Suppressor macrophage treated with lipopolysaccharide for 1 hour (primary cell): ENCODE measurements at regions not wholly inside any gene's neighbourhood (a gene's known extent, or its start where the extent isn't known, plus 50 kb on each side); places are given as distances from the start of the nearest gene placed in this dataset.
A peak's percentile ranks its signal among the peaks of the same experiment; 100 is the strongest.

Experiments
- DNase-seq, 3 donors: peaks; one replicate each; pipeline ENCODE4 v3.0.0-alpha.2; 2020 to 2022

DNA sequence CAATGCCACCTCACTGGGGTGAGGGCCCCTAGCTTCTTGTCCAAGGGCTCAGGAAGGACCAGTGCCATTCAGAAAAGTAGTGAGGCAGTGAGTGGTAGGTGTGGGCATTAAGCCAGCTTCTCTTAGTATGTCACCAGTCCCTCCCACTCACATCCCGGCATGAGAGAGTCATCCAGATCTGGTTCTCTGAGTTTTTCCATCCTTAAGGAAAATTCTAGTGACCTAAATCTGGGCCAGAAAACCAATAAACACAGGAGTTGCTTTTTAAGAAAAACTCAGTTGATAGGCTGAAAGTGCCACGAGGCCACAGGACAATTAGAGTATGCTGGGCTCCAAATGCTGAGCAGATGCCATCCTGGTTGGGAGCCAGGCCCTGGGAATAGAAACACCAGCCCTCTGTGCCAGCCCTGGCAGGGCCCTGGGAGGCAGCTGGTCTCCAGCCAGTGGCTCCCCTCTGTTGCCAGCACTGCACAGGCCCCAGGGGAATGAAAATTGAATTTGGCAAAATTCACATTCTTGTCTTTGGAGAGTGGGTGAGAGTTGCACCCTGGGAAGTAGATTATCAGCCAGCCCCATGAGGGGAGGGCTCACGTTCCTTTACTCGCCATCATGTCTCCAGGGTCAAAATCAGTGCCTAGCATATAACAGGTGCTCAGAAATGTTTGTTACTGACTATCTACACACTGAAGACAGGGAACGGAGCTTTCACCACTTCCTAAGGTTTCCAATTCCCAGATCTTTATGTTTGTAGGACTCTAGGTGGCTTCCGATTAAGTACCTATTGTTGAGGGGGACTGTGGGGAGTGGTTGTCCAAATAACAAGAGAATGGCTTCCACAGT is 52.8 kb downstream of the FAM43A start:
- DNase-seq = peak in 1 of 3 donors; percentile 7

DNA sequence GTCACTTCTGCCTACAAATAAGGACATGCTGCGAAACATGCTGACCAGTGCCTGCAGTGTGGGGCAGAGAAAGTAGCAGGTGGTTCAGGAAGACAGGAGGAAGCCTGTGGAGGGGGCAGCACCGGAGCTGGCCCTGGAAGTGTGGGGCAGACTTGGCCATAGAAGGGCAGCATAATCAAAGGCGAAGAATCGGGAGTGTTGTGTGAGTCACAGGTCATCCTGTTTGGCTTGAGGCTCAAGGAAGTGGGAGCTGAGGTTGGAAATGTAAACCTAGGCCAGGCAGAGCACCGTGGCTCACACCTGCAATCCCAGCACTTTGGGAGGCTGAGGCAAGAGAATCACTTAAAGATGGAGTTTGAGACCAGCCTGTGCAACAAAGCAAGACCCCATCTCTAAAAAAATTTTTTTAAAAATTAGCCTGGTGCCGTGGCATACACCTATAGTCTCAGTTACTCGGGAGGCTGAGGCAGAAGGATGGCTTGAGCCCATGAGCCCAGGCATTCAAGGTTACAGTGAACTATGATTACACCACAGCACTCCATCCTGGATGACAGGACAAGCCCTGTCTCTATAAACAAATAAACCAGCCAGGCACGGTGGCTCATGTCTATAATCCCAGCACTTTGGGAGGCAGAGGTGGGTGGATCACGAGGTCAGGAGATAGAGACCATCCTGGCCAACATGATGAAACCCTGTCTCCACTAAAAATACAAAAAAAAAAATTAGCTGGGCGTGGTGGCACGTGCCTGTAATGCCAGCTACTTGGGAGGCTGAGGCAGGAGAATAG is 54.0 kb downstream of the FAM43A start:
- no peak for DNase-seq

DNA sequence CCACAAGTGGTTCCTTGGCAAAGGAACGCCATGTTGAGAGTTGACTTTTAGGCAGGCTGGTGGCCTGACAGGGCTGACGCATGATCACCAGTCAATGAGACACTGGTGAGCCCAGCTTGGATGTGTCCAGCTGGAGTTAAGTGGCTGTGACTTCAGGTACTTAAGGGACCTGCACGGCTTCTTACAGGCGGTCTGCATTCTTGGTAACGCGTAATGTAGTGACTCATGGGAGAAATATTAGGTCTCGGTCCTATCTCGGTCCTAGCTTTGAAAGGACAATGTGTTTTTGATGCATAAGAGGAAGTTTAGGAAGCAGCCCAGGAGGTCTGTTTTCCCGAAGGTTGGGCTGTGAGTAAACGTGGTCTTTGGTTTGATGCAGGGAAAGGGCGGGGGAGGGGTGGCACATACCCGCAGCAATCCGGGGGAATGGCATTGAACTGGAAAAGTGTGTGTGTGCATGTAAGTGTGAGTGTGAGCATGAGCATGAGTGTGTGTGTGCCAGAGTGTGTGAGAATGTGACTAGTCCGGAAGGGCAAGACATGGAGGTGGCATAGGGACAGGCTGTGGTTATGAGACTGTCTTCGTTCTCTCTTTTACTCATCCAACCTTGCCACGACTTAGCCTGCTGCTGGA is 55.3 kb downstream of the FAM43A start:
- DNase-seq = no peak

GRCh38 chr3:194741916-194742315 is 56.2 kb downstream of the FAM43A start:
- no peak for DNase-seq

DNA sequence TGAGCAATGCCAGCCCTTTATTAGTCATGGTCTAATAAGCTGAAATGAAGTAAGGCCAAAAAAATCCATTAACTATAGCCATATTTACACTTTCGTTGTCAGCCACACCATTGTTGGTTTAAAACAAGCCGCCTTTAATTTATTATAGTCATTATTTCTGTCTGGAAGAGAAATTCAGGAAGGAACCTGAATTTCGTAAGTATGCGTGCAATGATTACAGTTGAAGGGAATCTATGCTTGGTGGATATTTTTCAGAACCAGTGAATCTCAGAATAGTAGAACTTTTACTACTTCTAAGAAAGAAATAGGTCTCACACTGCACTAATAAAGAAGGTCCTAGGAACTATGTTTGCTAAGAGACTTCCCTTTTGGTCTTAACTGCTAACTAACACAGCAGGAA is 59.1 kb downstream of the FAM43A start:
- peak; percentile 27 to 60 (median 60) for DNase-seq

- DNase-seq = peak; percentile 64 to 80 (median 74)
Observed at GRCh38 chr3:194745422-194746184, 59.9 kb downstream of the FAM43A start.

DNA sequence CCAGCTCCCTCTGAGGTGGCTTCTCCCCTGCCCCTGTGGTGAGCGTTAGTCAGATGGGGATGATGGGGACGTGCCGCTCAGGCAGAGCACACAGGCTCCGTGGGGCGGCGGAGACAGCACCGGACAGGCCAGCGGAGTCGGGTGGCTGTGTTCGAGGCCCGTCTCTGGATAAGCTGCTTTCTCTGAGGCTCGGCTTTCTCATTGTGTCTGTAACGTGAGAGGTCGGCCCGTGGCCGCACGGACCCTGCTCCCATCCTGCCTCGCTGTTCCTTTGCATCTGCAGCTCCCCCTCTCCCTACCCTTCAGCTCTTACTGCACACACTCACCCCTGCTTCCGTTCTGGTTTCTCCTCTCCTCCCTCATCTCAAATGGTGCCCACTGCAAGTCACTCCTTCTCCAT is 62.5 kb downstream of the FAM43A start:
- no peak for DNase-seq

DNA sequence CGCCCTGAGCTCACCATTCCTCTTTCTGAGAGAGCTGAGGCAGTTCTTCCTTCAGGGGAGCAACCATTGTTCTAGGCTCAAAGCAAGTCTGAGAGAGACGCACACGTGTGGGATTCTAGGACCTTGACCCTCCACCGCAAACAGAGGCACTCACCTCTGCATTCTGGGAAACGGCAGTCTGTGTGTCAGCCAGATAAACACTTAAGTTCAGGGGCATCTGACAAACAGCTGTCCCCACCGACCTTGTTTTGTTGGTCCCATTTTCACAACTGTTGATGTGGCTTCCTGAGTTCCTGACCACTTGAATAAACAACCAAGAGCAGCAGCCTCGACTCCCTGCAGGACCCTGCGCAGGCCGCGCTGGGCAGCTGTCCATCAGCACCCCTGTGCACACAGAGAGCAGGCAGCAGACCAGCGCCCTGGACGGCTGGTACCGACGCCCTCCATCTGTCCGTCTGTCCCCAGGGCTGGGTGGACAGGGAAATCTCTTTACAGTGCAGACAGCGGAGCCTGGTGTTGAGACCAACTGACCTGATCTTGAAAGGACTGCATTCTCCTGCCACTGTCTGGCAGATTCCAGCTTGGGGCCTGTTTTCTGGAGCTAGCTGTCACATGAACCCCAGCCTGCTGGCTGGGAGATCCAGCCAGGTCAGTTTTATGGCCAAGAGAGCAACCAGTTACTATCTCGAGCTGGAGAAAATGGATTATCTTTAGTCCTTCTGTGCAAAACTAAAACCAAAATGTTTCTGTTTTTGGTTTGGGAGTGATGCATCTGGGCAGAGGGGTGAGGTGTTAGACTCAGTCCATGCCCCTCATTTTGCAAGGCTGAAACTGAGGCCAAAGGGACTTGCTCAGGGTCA is 64.2 kb downstream of the FAM43A start:
- no peak for DNase-seq

DNA sequence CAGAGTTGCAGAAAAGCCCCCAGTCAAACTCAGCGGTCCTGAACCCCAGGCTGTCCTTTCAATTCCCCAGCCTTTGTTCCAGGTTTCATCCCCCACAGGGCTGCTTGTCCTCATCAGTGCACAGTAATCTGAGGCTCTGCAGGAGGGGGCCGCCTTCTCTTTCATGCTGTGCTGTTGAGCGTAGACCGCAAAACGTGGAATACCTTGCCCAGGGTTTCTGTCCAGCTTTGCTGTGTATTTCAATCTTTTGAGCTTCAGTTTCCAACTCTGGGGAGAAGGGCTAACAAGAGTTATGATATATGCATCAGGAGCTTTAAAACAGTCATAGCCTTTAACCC is 64.8 kb downstream of the FAM43A start:
- no peak for DNase-seq

GRCh38 chr3:194755671-194756459 is 70.2 kb downstream of the FAM43A start:
- no peak for DNase-seq

- no peak for DNase-seq
Observed at GRCh38 chr3:194756460-194756779, 70.7 kb downstream of the FAM43A start.

DNA sequence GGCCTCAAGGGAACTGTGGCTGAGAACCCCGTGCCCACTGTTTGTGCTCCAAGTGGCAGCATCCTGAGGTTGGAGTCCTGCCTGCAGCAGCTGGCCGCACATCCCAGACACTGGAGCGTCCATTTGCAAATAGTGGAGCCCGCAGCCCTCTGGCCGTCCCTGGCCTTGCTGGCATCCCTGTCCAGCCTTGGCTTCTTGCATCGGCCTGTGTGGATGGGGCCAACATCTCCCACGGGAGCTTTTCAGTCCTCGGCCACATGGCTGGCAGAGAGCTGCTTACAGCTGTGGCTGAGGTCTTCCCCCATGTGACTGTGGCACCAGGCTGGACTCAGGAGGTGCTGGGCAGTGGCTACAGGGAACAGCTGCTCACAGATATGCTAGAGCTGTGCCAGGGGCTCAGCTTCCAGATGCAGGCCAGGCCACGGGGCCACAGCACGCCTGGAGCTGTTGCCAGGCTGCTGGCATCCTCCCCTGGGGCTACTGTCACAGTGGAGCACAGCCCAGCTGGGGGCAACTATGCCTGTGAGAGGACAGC is 71.2 kb downstream of the FAM43A start:
- no peak for DNase-seq

DNA sequence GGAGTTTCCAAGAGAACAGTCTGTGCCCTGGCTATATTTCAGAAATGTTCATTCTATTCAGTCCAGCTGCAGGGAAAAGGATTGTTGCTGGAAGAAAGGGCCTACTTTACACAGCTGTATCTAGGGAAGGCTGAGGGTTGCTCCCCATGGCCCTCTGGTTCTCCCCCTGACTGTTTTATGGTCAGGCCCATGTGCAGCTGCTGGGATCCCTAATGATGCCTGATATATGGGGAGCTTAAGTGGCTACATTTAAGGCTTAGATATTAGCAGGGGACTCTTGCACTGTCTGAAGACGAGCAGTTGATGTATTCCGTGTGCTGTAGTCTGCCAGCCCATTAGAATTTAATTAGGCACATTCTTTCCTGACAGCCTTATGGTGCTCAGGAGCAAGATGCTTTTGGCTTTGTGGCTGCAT is 72.0 kb downstream of the FAM43A start:
- DNase-seq = no peak

DNA sequence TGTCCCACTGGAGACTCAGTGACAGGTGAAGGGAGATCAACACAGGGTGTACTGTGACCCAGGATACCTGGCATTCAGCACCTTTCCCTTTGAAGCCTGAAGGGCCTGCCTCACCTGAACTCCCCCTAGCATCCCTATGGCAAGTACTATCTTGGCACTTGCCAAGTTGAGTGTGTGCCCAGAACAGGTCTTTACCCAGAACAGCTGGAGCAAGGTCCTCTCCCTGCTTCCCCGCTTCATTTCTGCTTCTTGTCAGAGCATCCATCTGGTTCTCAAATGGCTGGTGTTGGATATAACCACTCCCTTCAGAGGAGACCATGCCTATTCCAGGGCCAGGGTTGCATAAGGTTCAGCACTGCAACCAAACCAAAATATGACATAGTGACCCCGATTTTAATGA is 73.0 kb downstream of the FAM43A start:
- DNase-seq = no peak

DNA sequence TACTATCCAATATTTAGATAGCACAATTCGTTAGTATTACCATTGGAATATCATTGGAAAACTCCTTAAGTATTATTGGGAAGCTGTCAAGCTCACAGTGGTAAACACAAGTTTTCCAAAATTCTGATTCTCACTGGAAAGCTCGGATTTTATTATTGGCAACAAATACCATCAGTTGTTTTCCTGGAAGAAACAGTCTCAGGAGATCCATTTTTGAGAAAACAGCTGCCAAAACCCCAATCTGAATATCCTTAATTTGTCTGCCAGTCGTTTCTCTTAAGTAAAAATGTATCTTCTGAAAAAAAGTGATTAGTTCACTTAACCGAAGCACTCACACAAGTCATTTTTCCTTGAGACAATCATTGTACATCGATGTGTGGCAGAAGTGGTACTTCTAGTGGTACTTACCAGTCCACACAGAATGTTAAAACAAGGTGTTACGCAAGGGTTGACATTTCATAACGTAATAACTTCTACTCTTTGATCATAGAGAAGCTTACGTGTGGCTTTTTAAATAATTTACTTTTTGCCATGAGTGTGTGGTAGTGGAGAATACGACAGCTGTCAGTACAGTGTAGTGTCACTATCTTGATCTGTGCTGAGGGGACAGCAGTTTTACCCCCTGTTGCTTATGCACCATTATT is 74.9 kb downstream of the FAM43A start:
- peak in 1 of 3 donors; percentile 46 for DNase-seq

GRCh38 chr3:194761384-194761783 is 75.7 kb downstream of the FAM43A start:
- no peak for DNase-seq

DNA sequence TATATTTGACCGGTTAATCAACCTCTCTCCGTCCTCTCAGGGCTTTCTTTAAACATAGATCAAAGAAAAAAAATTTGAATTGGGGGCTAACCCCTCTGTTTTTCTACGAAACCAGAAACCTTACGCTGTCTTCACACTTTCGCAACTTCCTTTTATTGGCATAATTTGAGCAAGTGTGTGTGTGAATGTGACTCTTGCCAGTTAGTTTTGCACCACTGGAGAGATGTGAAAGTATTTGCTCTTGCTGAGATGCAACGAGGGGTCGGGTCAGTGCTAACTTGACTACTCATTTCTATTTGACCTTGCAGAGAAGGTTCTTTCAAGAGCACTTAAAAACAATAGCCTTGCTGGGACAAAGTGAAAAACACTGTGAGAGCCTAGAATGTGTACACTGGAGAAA is 81.2 kb downstream of the FAM43A start:
- peak; percentile 26 to 49 (median 46) for DNase-seq

- no peak for DNase-seq
Observed at GRCh38 chr3:194767446-194768207, 81.9 kb downstream of the FAM43A start.

GRCh38 chr3:194768586-194768985 is 82.9 kb downstream of the FAM43A start:
- DNase-seq = no peak
